ENCODE measurements at regions not wholly inside any gene's neighbourhood (a gene's known extent, or its start where the extent isn't known, plus 50 kb on each side); places are given as distances from the start of the nearest gene placed in this dataset.
A peak's percentile ranks its signal among the peaks of the same experiment; 100 is the strongest.

DNA sequence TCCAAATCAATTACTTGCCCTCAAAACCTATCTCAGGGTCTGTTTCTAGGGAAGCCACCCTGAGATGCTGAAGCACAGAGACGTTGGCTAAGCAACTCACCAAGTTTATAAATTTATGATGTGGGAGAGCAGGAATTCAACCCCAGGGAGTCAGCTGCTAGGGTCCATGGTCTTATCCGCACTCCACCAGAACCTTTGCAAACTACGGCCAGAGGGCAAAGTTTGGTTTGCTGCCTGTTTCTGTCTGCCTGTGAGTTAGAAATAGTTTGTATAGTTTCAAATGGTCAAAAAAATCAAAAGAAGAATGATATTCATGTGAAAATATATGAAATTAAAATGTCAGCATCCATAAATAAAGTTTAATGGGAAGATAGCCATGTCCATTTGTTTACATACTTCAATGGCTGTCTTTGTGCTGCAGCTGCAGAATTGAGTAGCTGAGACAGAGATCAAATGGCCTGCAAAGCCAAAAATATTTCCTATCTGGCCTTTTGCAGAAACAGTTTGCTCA lies 83.7 kb upstream of the ZFP64 start:
- no peaks in the 10 kb centered on the region for H3K36me3 Mint-ChIP-seq
- H3K4me2 ChIP-seq, result no peak overlapping the region

GRCh38 chr20:52270696-52271095 lies 79.1 kb upstream of the ZFP64 start:
- H3K4me3 Mint-ChIP-seq, result no peak overlapping the region
- no peaks in the 10 kb centered on the region for H3F3A ChIP-seq (ENCODE audit: low read depth)
- no peak overlapping the region for H3K9ac ChIP-seq
- no peaks in the 10 kb centered on the region for H3K9me3 Mint-ChIP-seq
- TF ChIP-seq EZH2phosphoT487 (IDR thresholded peaks at IDR 0.05), result no peak
- TF ChIP-seq CTCF (IDR thresholded peaks at IDR 0.05), result no peak
- TF ChIP-seq EZH2 (IDR thresholded peaks at IDR 0.05), result no peak
- peak overlapping the region; percentile 54 for H2AFZ ChIP-seq (replicated peaks)
- no peaks in the 10 kb centered on the region for H3K4me1 ChIP-seq
- H3K79me2 ChIP-seq (ENCODE audit: low read depth), result no peaks in the 10 kb centered on the region
- peaks cover 2% of the 10 kb centered on the region for H3K4me1 Mint-ChIP-seq
- H4K20me1 ChIP-seq (ENCODE audit: low read depth), result no peaks in the 10 kb centered on the region
- H3K4me3 ChIP-seq, result no peak overlapping the region
- no peak overlapping the region for H3K27ac Mint-ChIP-seq
- no peaks in the 10 kb centered on the region for H3K27me3 ChIP-seq
- H3K27me3 Mint-ChIP-seq (ENCODE audit: insufficient read depth, low read depth), result peaks cover 2% of the 10 kb centered on the region
- H3K36me3 Mint-ChIP-seq, result no peaks in the 10 kb centered on the region
- no peak overlapping the region for H3K27ac ChIP-seq
- H3K36me3 ChIP-seq, result no peaks in the 10 kb centered on the region
- no peak for DNase-seq (ENCODE audit: low spot score)
- no peaks in the 10 kb centered on the region for H3K9me3 ChIP-seq (ENCODE audit: low read depth)
- no peak overlapping the region for H3K4me2 ChIP-seq

More for the DNA sequence above, 83.7 kb upstream of the ZFP64 start:
- Histone ChIP-seq H3K79me2 (ENCODE audit: low read depth) (no peaks in the 10 kb centered on the region), H3K9me3 (ENCODE audit: low read depth) (no peaks in the 10 kb centered on the region), H3K4me3 (no peak overlapping the region), H2AFZ (replicated peaks) (no peak overlapping the region), H3F3A (ENCODE audit: low read depth) (no peaks in the 10 kb centered on the region), H3K36me3 (no peaks in the 10 kb centered on the region), H3K9ac (no peak overlapping the region), H3K27ac (no peak overlapping the region), H3K27me3 (no peaks in the 10 kb centered on the region), H4K20me1 (ENCODE audit: low read depth) (no peaks in the 10 kb centered on the region), H3K4me1 (no peaks in the 10 kb centered on the region)
- H3K4me3 Mint-ChIP-seq, result no peak overlapping the region
- no peaks in the 10 kb centered on the region for H3K4me1 Mint-ChIP-seq
- no peak for TF ChIP-seq EZH2 (IDR thresholded peaks at IDR 0.05)
- TF ChIP-seq EZH2phosphoT487 (IDR thresholded peaks at IDR 0.05), result no peak
- TF ChIP-seq CTCF (IDR thresholded peaks at IDR 0.05), result no peak
- peaks cover 2% of the 10 kb centered on the region for H3K27me3 Mint-ChIP-seq (ENCODE audit: insufficient read depth, low read depth)
- DNase-seq (ENCODE audit: low spot score), result no peak
- H3K9me3 Mint-ChIP-seq, result no peaks in the 10 kb centered on the region
- no peak overlapping the region for H3K27ac Mint-ChIP-seq

- TF ChIP-seq CTCF (IDR thresholded peaks at IDR 0.05), result no peak
- no peak for TF ChIP-seq EZH2 (IDR thresholded peaks at IDR 0.05)
- no peak for TF ChIP-seq EZH2phosphoT487 (IDR thresholded peaks at IDR 0.05)
- Mint-ChIP-seq H3K4me3 (no peak overlapping the region), H3K27me3 (ENCODE audit: insufficient read depth, low read depth) (peaks cover 2% of the 10 kb centered on the region)
Observed at GRCh38 chr20:52270001-52270606, 78.5 kb upstream of the ZFP64 start.

More at GRCh38 chr20:52270001-52270606, 78.5 kb upstream of the ZFP64 start:
- Mint-ChIP-seq H3K27ac (no peak overlapping the region), H3K36me3 (no peaks in the 10 kb centered on the region), H3K9me3 (no peaks in the 10 kb centered on the region), H3K4me1 (peaks cover 7% of the 10 kb centered on the region)
- H4K20me1 ChIP-seq (ENCODE audit: low read depth), result no peaks in the 10 kb centered on the region
- no peaks in the 10 kb centered on the region for H3K27me3 ChIP-seq
- H3K9me3 ChIP-seq (ENCODE audit: low read depth), result no peaks in the 10 kb centered on the region
- no peak overlapping the region for H3K4me3 ChIP-seq
- H3K4me1 ChIP-seq, result no peaks in the 10 kb centered on the region
- H3K4me2 ChIP-seq, result no peak overlapping the region
- H2AFZ ChIP-seq (replicated peaks), result no peak overlapping the region
- no peak overlapping the region for H3K9ac ChIP-seq
- no peak overlapping the region for H3K27ac ChIP-seq
- no peaks in the 10 kb centered on the region for H3K79me2 ChIP-seq (ENCODE audit: low read depth)
- no peaks in the 10 kb centered on the region for H3F3A ChIP-seq (ENCODE audit: low read depth)
- no peak for DNase-seq (ENCODE audit: low spot score)
- no peaks in the 10 kb centered on the region for H3K36me3 ChIP-seq
